Adrenal gland (tissue), 5 donors: ENCODE measurements at regions not wholly inside any gene's neighbourhood (a gene's known extent, or its start where the extent isn't known, plus 50 kb on each side); places are given as distances from the start of the nearest gene placed in this dataset.

Source experiments
- CTCF ChIP-seq, 6 experiments: fragments of 450-650 bp in 4 of 6; fragments of 200-600 bp in 2 of 6; sonication (generic) in 1 of 6; IDR thresholded peaks; 1 replicate in 5 of 6; 2 replicates in 1 of 6; pipeline versions ENCODE4 v1.5.1 to v1.8.0; 2016 to 2021; ENCODE audit warnings: antibody characterized with exemption in 6 of 6, mild to moderate bottlenecking in 2 of 6, moderate library complexity in 1 of 6
- POLR2A ChIP-seq, 2 donors: fragments of 450-650 bp; IDR thresholded peaks; one replicate each; pipeline ENCODE4 v1.6.1; 2017; ENCODE audit warnings: antibody characterized with exemption in 2 of 2, mild to moderate bottlenecking in 2 of 2, moderate library complexity in 1 of 2
- donor health status: DM: no; HTN: no; CAD: no.

- TF ChIP-seq CTCF (IDR thresholded peaks at IDR 0.05) (no peak), POLR2A (IDR thresholded peaks at IDR 0.05) (no peak)
These were observed 128.6 kb downstream of the ATOH1 start for GRCh38 chr4:93957186-93957585.
